ENCODE measurements at regions not wholly inside any gene's neighbourhood (a gene's known extent, or its start where the extent isn't known, plus 50 kb on each side); places are given as distances from the start of the nearest gene placed in this dataset.

DNA sequence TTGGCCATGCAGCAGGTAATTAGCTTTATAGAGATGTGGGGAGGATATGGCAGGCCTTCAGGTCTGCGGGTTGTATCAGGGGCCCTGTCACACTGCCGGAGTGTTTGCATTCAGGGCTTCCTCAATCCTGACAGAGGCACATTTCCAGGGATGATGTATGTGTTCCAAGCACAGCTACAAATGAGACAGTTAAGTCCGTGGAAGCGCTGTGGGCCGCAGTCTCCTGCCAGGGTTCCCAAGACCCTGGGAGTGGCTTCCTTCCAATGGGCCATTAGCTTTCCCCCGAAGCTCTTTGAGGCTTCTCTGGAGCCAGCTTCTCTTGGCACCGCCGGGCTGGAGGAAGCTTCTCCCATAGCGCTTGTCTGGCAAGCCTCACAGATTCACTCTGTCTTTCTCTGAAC lies 1524.7 kb upstream of the TMEM132C start:
- no peak for DNase-seq

DNA sequence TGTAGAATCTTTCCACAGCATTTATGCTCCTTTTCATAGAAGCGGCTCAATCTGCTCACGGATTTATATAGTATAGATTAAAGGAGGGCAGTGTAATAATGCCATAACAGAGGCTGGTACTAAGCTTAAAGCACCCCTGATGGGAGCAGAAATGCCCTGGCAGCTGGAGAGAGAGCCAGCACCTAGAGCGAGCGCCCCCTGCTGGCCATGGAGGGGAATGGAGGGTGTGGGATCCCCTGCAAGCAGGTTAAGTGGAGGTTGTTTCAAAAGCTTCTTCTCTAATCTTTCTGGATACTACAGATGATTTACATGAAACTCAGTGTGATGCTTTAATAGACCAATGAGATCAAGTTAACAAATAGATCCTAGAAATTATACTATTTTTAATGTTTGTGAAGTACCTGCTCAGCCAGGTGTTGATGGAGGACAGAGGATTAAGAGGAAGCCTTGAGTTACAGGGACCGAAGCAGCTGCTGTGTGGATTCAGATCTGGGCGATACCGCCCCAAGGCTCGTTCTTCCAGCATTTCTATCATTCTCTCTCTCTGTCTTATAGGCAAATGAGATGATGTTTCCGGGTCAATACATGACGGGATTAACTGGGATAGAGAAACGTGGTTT lies 1519.3 kb upstream of the TMEM132C start:
- DNase-seq = peak; percentile 50

DNA sequence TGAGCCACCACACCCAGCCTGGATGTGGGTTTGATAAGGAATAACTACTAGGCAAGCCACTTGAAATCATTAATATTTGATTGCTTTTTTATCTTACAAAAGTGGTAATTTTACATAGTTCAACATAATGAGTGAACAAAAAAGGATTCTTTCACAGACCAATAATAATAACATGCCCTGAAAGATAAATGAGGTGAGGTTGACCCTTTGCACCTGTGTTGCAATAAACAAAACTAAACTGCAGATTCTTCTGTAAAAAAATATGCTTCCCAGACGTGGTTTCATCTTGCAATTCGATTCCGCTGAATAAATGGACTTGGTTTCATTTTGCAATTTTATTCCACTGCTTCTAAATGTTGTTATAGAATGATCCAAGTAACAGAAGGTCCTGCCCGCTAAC lies 1514.9 kb upstream of the TMEM132C start:
- DNase-seq = no peak

DNA sequence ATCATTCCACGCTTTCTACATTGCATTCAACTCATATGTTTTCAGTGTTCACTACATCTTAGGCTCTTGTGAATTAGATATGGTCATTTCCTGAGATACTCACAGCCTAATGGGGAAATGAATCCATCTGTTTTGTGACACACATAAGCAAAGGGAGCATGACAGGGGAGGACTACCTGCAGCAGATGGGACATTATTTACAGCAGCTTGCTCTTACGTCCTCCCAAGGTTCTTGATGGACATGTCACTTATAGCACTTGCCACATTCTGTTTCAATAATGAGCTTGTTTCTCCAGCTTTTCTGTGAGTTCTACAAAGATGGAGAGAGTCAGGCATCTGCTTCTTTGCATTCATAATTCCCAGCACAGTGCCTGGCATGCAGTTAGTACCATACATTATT lies 1509.6 kb upstream of the TMEM132C start:
- DNase-seq = no peak

DNA sequence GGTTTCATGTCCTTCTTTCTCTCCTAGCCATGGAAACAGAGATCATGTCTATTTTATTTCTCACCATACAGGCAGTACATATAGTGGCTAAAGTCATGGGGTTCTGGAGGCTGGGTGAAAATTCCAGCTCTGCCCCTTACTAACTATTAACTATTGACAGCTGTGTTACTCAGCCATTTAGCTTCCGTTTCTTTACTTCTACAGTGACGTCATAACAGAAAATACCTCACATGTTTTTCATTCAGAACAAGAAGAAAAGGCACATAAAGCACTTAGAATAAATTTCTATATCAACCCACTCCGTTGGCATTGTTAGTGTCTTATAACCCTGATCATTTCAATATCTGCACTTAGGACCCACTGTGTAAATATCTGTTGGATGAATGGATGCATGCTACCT lies 1506.9 kb upstream of the TMEM132C start:
- DNase-seq = no peak

DNA sequence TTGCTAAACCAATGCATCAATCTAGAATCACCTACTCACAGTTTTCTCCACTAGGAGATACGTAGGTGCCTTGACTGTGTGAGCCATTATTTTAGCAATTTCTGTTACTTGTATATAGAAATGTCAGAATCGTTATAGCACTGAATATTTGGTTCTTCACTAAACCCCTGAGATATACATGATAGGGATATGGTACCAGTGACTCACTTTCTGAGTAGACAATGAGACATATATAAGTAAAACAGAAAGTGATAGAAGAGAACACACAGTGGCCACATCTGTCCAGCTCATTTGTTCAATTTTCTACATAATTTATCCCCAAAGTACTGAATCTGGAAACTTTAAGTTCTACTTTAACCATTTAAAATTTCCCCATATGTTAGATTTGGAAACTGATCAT lies 1505.5 kb upstream of the TMEM132C start:
- no peak for DNase-seq

DNA sequence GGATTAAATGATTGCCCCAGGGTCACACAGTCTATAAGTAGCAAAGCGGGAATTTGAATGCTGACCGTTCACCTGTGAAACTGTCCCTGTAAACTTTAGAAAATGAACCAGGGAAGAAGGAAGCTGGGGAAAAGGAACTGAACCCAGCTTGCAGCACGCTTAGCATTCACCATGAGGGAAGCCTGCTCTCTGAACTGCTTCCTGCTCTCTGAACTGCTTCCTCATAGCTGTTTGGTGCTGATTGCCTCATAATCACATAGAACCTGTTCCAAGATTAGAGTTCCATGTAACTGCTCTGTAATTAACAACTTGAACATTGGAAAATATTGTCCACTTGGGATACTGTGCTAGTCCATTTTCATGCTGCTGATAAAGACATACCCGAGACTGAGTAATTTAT lies 1504.8 kb upstream of the TMEM132C start:
- DNase-seq = no peak

DNA sequence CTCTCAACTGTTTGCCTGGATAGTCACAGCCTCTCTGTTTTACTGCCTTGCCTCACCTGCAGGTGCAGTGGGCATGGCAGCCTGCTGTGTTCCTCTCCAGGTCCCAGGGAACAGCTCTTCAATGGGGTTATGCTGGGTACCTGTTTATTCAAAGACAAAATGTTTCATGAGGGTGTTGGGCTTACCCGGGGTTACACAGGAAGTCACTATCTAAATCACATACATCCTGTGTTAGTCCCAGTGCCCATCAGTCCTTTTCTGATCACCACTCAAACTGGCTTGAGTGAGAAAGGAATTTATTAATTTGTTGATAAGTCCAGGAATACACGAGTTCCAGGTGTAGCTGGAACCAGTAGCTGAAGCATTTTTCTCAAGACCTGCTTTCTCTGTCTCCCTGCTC lies 1503.6 kb upstream of the TMEM132C start:
- no peak for DNase-seq

DNA sequence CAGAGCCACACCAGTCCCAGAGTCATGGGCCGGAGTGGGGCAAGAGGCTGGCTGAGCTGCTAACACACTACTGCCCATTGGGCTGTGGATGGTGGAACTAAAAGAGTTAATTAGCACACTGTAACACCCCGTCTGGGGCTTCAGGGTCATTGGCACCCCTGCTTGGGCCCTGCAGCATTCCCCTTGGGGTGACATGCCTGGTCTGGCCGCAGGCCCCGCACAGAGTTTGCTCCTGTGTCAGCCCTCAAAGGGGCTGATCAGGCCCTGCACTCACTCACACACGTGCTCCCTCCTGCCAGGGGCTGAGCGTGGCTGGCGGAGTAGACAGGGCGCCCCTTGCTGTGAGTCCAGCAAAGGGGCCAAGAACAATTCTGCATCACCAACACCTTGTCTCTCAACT lies 1499.6 kb upstream of the TMEM132C start:
- DNase-seq = no peak

DNA sequence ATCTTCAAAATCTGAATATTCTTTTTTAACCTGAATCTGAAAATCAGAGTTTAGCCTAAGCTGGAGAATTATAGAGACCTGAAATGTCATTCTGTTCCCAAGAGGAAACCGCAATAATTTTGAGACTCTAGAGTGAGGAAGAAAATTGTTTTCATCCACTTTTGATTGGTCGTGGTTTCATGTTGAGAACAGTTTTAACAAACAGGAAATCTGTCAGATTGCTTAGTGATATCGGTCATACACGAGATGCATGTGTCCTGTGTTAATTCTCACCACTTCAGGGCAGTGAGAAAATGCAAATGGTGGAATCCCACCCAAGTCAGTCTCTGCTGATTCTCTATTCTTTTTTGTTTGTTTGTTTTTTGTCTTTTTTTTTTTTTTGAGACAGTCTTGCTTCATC lies 1498.5 kb upstream of the TMEM132C start:
- no peak for DNase-seq

DNA sequence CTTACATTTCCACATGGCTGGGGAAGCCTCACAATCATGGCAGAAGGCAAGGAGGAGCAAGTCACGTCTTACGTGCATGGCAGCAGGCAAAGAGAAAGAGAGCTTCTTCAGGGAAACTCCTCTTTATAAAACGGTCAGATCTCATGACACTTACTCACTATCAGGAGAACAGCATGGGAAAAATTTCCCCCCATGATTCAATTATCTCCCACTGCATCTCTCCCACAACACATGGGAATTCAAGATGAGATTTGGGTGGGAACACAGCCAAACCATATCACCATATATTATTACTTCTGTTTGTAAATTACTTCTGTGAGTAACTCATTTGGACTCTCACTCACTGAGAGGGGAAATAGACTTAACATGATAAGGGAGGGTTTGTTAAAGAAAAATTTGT lies 1496.8 kb upstream of the TMEM132C start:
- no peak for DNase-seq

DNA sequence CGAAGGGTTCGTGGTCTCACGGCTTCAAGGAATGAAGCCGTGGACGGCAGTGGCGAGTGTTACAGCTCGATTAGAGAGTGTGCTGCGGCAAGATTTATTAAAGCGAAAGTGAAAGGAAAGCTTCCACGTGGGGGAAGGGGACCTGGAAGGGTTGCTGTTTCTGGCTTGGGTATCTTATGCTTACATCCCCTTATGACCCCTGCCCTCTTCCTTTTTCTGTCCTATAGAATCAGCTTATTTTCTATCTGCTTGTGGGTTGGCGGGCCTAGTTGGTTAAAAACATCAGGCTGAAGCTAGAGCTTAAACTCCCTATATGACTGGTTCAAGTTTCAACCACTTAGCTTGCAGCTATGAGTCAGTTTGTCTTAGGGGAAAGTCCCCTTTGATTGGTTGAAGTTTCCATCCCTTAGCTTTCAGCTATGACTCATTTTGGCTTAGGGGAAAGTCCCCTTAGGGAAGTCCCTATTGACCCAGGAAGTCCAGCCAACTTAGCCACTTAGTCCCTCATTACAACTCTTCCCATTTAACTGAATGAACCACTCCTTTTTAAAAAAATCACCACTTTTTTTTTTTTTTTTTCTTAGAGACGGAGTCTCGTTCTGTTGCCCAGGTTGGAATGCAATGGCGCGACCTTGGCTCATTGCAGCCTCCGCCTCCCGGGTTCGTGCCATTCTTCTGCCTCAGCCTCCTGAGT lies 1494.7 kb upstream of the TMEM132C start:
- DNase-seq = peak; percentile 24

DNA sequence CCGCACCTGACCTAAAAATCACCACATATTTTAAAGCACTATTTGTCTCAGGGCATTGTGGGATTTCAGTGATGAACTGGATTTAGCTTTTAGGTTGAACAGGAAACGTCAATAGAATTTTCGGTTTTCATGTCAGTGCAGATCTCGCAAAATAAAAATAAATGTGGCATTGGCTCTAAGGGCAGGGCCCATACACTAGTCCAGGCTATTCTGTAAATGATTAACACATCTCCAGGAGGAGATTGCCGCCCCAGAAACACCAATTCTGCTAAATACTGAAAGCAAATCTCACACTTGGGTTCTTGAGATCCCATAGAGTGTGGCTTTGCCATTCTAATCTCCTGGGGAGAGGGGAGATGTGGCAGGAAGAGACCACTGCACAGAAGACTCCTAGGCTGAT lies 1494.0 kb upstream of the TMEM132C start:
- DNase-seq = no peak

DNA sequence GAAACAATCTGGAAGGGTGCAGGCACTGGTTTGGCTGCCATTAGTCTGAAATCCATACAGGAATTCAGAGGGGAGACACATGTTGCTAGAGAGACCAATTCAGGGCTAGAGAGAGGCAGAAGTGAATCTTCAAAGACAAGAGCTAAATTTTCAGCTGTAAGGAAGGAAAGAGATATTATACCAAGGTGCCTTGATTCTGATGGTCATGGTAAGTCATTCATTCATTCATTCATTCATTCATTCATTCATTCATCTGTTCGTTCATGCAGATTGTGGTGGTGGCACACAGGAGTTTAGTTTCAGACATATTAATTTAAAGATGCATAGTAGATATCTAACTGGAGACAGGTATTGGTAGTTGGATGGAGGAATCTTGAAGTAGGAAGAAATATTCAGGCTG lies 1493.5 kb upstream of the TMEM132C start:
- no peak for DNase-seq

DNA sequence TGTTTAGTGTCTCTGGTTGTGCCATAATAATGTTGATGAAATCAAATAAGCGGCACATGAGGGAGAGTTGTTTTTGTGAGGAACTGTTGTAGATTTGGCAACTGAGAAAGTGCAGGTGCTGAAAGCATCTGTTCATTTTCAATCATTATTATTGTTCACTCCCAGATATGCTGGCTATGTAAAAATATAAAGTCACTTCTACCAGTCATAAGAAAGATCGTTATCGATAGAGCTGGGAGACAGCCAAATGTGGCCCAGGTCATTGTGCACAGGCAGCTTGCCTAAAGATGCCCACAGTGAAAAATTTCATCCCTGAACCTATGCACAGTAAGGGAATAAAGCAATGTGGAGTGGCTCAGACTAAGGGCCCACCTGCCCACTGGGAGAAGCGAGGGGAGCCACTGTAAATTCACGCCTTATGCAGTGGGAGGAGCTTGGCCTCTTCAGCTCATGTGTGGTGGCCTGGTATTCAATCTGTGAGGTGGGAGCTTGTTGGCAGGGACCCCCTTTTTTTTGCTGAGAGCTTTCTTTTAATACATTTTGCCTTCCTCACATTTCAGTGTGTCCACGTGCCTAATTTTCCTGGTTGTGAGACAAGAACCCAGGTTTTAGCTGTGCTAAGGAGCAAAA lies 1490.8 kb upstream of the TMEM132C start:
- no peak for DNase-seq

DNA sequence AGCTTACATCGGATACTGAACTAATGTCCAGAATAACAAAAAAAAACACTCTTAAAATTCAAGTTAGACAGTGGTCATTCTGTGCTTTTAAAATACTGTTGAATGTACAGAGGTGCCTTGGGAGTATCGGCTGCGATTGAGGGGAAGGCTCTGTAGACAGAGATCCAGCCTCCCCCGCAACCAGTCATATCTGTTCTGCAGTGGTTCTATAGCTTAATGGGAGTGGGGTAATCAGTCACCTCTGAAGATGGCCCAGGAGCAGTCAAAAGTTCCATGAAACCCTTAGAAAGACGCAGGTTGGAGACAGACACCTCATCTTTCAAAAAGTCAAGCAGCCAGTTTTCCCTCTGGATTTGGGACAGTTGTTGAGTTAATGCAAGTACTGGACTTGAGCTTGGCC lies 1486.6 kb upstream of the TMEM132C start:
- no peak for DNase-seq

DNA sequence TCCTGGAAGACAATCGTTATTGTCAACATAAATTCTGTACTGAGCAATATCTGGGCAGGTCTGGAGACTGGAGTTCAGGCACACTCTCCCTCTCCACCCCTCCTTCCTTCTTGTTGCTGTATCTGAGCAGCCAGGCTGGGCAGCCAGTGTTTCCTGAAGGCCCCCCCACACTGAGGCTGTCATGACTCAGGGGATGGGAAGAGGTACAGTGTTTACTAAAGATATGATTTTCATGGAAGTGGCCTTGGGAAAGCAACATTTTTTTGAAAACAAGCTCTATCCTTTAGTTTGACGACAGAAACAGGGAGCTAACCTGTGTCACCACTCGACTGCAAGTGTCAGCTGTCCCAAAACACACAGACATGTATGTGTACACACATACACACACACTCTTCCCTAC lies 1485.4 kb upstream of the TMEM132C start:
- no peak for DNase-seq

DNA sequence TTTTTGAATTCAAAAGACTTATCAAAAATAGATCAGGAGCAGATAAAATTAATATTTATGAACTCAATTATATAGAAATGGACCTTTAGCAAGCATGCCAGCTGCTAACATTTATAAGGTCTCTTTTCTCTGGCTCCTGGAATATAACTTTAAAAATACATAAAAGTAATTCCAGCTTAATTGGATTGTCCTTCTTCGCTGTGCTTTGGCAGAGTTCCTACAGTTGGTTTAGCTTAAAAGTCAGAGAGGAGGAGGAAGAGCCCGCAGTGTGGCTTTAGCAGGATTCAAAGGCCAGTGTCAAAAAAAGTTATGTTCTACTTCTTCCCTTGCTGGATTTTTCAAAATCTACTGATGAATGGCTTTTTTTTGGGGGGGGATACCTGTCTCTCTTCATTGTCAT lies 1484.9 kb upstream of the TMEM132C start:
- no peak for DNase-seq

DNA sequence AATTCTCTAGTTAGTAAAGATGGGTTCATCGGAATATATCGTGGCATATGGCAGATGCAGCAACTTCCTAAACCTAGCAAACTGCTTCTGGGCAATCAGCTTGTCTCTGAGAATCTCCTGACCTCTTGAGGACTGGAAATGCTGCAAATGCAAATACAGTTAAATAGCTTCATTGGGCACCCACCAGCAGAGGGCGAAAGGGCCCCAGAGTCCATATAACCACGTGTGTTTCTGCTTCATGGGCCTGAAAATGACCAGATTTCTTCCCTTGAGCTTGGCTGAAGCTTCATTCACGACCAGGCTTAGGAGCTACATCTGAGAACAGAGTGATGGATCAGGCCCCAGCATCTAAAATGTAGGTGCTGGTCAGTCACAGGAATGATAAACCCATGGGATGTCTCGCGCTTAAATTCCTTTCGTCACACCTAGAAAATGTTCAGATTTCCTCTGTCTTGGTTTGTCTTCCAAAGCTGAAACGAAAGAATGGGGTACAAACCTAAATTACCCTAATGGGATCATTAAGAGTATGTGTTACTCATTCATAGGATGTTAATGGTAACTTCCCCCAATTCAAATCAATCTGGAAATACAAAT lies 1482.5 kb upstream of the TMEM132C start:
- DNase-seq = no peak

DNA sequence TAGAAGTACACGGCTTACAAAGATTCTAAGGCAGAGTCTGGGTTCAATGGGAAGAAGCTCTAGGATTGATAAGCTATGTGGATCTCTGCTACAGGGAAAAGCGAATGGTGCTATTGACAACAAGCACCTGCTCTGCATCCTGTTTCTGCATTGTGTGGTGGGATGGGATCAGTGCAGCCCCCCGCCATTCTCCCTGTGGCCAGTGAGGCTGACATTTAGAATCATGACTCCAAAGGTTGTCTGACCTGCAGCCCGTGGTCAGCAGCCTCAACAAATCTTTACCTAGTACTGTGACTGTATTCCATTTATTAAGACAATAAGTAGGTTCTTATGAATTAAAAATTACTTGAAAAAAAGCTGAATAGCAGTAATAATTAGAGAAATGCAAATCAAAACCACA lies 1477.0 kb upstream of the TMEM132C start:
- DNase-seq = no peak

DNA sequence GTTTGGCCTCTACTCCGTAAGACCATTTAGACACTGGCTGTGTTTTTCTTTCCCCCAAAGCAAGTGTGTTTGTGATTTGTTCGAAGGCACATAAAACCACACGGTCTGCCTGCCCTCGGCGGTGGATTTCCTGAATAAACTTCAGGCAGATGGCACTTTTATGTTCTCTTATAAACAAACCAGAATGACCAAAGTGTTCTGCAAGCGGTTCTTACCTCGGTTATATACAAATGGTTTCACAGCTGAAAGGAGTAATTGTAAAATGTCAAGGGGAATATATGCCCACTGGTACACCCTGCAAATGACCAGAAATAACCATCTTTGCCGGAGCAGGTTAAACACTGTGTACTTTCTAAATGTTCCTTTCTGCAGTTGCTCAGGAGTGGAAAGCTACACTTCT lies 1475.8 kb upstream of the TMEM132C start:
- DNase-seq = no peak

DNA sequence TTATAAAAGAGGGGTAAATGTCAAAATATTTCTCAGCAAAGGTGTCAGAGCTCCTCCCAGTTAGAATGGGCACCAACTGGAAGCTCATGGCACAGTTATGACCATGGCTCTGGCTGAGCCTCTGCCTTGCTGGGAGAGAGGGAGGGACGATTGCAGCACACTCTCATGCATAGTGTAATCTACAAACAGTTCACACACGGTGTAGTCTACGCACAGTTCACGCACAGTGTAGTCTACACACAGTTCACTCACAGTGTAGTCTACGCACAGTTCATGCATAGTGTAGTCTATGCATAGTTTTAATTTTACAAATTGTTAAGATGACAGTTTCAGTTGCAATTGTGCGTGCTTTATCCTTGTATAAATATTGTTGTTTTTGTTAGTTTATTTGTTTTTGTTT lies 1474.6 kb upstream of the TMEM132C start:
- no peak for DNase-seq

DNA sequence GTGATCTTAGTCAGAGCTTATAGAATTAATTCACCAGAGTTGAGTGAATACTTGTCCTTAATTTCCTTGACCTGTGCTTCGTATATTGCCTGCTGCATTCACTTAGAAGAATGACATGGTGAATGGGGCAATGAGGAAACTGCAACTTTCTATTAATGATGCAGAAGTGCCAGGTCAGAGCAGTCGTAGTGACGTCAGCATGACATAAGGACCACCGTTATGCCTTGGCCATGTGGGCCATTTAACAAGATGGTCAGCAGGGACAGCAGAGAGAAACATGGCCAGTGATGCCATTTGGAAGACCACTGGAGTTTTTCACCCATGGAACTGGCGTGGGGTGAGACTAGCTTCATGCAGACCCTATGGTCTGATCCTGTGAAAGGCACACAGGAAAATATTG lies 1469.4 kb upstream of the TMEM132C start:
- DNase-seq = no peak

DNA sequence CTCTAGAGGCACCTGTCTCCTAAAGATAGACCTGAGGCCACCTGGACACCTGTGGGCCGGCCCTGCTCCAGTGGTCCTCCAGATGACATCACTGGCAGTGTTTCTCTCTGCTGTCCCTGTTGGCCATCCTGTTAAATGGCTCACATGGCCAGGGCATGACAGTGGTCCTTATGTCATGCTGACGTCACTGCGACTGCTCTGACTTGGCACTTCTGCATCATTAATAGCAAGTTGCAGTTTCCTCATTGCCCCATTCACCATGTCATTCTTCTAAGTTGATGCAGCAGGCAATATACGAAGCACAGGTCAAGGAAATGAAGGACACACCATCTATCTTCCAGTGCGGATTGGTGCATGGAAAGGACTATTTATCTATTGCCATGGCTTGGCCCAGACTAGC lies 1468.5 kb upstream of the TMEM132C start:
- no peak for DNase-seq
